B cell (primary cell): ENCODE measurements at regions not wholly inside any gene's neighbourhood (a gene's known extent, or its start where the extent isn't known, plus 50 kb on each side); places are given as distances from the start of the nearest gene placed in this dataset.

ENCODE experiments used
- CTCF ChIP-seq: fragments of 200-600 bp; IDR thresholded peaks from one replicate; pipeline ENCODE4 v1.8.0; 2022; ENCODE audit warnings: antibody characterized with exemption, mild to moderate bottlenecking
- EZH2 ChIP-seq: IDR thresholded peaks from 2 replicates; pipeline ENCODE4 v1.6.1; 2012; ENCODE audit warnings: borderline replicate concordance, low read depth, mild to moderate bottlenecking, moderate library complexity, low read length; ENCODE audit not compliant: insufficient read depth, poor library complexity, severe bottlenecking

DNA sequence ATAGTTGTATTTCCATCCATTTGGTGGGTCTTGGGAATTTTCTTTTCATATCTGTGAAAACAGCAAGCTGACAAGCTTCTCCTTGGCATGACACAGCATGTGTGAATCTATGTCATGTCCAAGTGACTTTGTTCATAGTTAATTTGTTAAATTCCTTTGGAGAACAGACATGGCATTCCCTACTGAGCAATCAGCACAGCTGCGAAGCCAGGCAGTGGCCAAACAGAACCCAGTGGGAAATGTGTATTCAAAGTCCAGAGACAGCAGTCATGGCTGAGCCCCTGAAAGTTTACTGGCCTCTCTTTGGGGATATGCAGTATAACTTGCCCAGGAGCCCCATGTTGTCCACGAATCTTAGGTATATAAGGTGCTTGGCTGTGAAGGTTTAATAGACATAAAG lies 474.7 kb downstream of the NKX6-1 start:
- TF ChIP-seq EZH2: no peak
- TF ChIP-seq CTCF: no peak
